H1 (cell line): ENCODE measurements at regions not wholly inside any gene's neighbourhood (a gene's known extent, or its start where the extent isn't known, plus 50 kb on each side); places are given as distances from the start of the nearest gene placed in this dataset.

Experiments
- BCL11A ChIP-seq, 2 experiments: IDR thresholded peaks; one replicate each; pipeline ENCODE4 v1.6.1; 2011; ENCODE audit warnings: low read depth in 2 of 2, low read length in 2 of 2, mild to moderate bottlenecking in 2 of 2
- CBX8 ChIP-seq: fragments of 300-800, 300-1000 bp; sonication (generic); IDR thresholded peaks from 2 replicates; pipeline ENCODE4 v1.7.1; 2016; ENCODE audit warnings: low read depth, low read length, borderline replicate concordance
- TF ChIP-seq, protein P1 (sequence below): IDR thresholded peaks from 2 replicates; pipeline ENCODE4 v1.6.1; 2012; ENCODE audit warnings: inconsistent platforms

DNA sequence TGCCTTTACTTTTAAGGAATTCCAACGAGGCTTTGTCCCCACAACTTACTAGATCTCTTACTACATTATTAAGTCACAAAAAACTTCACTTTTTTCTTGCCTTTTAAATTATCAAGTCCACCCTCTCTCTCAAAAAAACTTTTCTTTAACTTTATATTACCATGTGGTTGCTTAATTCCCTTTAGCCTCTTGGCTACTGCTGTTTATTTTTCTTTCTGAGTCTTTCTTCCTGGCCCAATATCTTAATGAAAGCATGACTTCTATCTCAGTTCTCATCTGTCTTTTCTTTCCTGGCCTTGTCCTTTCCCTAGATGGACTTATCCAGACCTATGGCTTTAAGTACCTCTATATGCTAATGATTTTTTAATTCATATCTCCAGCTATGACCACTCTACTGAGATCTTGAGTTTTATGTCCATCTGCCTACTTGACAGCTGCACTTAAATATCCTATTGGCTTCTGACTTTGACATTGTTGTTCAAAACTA lies 710.5 kb downstream of the RFPL4B start (continued):
- TF ChIP-seq CBX8 (no peak), BCL11A (IDR thresholded peaks at IDR 0.05; ENCODE audit: low read depth in 2 of 2, low read length in 2 of 2) (no peak)
- TF ChIP-seq, protein P1, sequence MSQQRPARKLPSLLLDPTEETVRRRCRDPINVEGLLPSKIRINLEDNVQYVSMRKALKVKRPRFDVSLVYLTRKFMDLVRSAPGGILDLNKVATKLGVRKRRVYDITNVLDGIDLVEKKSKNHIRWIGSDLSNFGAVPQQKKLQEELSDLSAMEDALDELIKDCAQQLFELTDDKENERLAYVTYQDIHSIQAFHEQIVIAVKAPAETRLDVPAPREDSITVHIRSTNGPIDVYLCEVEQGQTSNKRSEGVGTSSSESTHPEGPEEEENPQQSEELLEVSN = no peak
